Fibroblast of skin of abdomen (primary cell): ENCODE measurements at regions not wholly inside any gene's neighbourhood (a gene's known extent, or its start where the extent isn't known, plus 50 kb on each side); places are given as distances from the start of the nearest gene placed in this dataset.
A peak's percentile ranks its signal among the peaks of the same experiment; 100 is the strongest.

Experiments
- DNase-seq: peaks from one replicate; pipeline ENCODE4 v3.0.0-alpha.2; 2013

- DNase-seq, result peak; percentile 63
These were observed 196.4 kb downstream of the RASSF9 start for GRCh38 chr12:85639834-85640233.

GRCh38 chr12:85641796-85642195 lies 194.4 kb downstream of the RASSF9 start:
- no peak for DNase-seq

GRCh38 chr12:85642288-85642687 lies 193.9 kb downstream of the RASSF9 start:
- no peak for DNase-seq

- DNase-seq, result peak; percentile 70
These were observed 193.4 kb downstream of the RASSF9 start for GRCh38 chr12:85642808-85643207.

- peak; percentile 29 for DNase-seq
These were observed 191.7 kb downstream of the RASSF9 start for GRCh38 chr12:85644508-85644907.

GRCh38 chr12:85653731-85654455 lies 182.3 kb downstream of the RASSF9 start:
- DNase-seq, result no peak

GRCh38 chr12:85654456-85654840 lies 181.8 kb downstream of the RASSF9 start:
- no peak for DNase-seq

- no peak for DNase-seq
These were observed 179.6 kb downstream of the RASSF9 start for GRCh38 chr12:85656561-85656960.

GRCh38 chr12:85657251-85657650 lies 179.0 kb downstream of the RASSF9 start:
- DNase-seq, result no peak

- DNase-seq, result no peak
These were observed 178.2 kb downstream of the RASSF9 start for GRCh38 chr12:85657836-85658630.

- no peak for DNase-seq
These were observed 176.3 kb downstream of the RASSF9 start for GRCh38 chr12:85659754-85660530.

- DNase-seq, result no peak
These were observed 174.6 kb downstream of the RASSF9 start for GRCh38 chr12:85661461-85662206.

- DNase-seq, result no peak
These were observed 174.0 kb downstream of the RASSF9 start for GRCh38 chr12:85662207-85662602.

GRCh38 chr12:85663631-85664030 lies 172.6 kb downstream of the RASSF9 start:
- no peak for DNase-seq

- no peak for DNase-seq
These were observed 171.8 kb downstream of the RASSF9 start for GRCh38 chr12:85664429-85664828.

- DNase-seq, result no peak
These were observed 166.3 kb downstream of the RASSF9 start for GRCh38 chr12:85669911-85670310.

- DNase-seq, result no peak
These were observed 163.8 kb downstream of the RASSF9 start for GRCh38 chr12:85672436-85672835.

GRCh38 chr12:85673921-85674420 lies 162.2 kb downstream of the RASSF9 start:
- DNase-seq, result no peak

GRCh38 chr12:85676816-85677749 lies 159.1 kb downstream of the RASSF9 start:
- no peak for DNase-seq

- DNase-seq, result no peak
These were observed 156.9 kb downstream of the RASSF9 start for GRCh38 chr12:85679296-85679695.

GRCh38 chr12:85680881-85681280 lies 155.3 kb downstream of the RASSF9 start:
- no peak for DNase-seq
